NCI-H524 treated with DMSO at 0.1 percent for 48 hours (cell line): ENCODE measurements at regions not wholly inside any gene's neighbourhood (a gene's known extent, or its start where the extent isn't known, plus 50 kb on each side); places are given as distances from the start of the nearest gene placed in this dataset.
"Not testable (repeated sequence)": the region's sequence is repeated elsewhere in the genome, so short reads cannot be mapped to it uniquely, and the experiment has no call there.

Experiments
- DNase-seq: peaks from one replicate; lab custom pipeline; 2025; lab: John Stamatoyannopoulos, UW

DNA sequence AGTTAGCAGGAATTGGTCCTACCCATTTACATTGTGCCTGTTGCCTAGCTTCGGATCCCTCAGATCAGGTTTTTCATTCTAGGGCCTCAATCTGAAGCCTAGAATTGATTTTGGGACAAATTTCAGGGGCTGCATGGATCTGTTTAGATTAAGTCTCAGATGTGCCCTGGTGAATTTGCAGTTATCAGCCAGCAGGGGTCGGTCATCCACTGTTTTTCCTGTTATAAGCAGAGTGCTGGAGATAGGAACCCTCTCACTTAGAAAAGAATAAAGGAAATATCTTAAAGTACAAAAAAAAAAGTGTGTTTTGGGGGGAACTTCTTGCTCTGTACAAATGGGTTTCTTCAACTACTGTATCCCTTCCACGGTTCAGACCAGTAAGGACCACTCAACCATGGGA lies 212.5 kb downstream of the BCHE start:
- no peak for DNase-seq

DNA sequence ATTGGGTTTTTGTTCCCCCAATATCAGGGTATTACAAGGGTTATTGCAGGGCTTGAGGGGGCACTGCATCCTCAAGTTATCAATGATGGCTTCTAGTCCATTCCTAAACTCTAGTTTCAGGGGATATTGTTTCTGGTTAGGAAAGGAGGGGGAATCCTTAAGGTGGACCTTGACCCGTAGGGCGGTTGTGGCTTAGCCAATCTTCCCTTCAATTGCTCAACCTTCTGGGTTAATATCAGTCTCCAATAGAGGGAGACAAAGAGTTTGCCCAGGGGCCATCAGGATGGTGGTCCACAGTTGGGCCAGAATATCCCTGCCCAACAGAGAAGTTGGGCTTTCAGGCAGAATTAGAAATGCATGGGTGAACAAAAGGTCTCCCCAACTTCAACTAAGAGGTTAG lies 214.9 kb downstream of the BCHE start:
- no peak for DNase-seq

DNA sequence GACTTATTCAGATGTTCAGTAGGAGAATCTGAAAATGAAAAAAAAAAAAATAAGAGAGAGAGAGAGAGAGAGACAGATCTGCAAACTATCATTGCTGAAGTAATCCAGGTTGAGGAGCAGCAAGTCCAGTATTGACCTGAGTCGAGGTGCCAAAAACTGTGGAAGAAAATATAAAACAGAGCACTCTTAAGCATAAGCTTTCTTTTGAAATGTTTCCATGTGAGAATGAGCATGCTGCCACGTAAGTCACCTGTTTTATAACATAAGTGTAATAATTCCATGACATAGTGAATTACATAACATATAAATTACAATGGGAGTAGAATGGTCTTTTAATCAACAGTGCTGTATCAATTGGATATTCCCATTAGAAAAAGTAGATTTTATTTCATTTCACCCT lies 218.2 kb downstream of the BCHE start:
- no peak for DNase-seq

DNA sequence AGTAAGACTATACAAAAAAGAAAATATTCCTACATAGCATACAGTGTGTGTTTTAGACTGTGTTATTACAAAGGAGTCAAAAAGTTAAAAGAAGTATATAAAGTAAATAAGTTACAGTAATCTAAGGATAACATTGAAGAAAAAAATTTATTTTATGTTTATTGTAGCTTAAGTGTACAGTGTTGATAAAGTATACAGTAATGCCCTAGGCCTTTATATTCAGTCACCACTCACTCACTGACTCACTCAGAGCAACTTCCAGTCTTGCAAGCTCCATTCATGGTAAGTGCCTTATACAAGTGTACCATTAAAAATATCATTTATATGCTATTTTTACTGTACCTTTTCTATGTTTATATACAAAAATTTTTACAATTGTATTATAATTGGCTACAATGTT lies 220.1 kb downstream of the BCHE start:
- DNase-seq, result no peak

DNA sequence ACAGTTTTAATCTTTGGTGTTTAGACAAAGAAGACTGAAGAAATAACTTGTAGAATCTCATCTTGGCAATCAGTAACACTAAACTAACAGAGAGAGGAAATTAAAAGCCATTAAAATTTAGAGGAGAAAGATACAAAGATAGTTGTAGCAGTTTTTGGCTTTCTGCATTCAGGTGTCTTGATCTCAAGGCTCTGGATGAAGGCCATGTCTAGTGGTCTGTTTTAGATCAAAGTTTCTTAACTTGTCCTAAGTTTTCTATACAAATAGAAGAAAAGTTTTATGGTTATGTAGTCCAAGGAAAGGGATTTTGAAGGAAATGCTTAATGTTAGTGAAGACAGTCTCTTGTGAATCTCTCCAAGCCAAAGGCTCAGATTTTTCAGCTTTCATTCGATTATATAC lies 222.9 kb downstream of the BCHE start:
- no peak for DNase-seq

DNA sequence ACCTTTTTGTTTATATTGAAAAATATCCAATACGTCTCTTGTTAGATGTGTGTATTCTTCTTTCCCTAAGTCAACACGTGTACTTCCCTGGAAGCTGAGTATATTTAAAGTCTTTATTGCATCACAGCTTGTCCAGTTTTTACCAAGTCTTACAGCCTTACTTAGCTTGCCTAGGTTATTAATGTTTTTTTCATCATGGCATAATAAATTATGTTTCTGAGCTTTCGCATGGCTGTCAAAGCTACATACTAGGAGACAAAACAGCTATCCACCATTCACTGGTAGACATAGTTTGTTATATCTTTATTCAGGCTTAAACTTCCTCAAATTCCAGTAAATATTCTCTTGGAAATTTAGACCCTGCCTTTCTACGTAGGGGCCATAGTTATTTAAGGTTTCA lies 224.2 kb downstream of the BCHE start:
- no peak for DNase-seq

DNA sequence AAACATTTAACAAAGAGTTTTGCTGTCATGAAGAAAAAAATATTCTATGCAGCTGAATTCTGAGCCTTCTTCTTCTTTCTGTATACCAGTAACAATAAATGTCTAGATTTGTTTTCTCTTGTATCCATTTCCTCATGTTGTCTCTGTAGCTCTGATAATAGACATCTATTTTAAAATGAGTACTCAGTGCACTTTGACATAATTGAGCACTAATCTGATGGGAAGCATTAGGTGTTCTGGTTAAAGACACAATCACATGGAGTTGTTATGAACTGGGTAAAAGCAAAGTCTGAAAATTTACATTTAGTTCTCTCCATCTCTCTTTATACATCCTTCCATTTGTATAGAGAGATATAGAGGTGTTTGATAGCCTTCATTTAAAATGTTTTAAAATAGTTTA lies 230.0 kb downstream of the BCHE start:
- DNase-seq, result no peak

DNA sequence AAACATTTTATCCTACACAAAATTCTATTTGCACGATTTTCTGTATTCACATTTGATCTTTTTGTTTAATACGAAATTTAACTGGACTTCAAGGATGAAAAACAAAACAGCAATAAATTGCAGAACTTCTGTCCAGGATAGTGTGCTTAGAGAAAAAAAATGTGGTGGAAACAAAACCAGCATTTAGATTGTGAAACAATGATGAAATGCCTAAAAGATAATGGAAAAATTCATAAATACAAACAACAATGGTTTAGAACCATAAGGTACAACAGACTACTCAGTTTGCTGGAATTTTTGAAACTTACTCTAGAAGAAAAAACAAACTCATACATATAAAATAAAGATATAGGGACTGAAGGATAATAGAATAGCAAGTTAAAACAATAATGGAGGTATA lies 234.0 kb downstream of the BCHE start:
- DNase-seq, result no peak

DNA sequence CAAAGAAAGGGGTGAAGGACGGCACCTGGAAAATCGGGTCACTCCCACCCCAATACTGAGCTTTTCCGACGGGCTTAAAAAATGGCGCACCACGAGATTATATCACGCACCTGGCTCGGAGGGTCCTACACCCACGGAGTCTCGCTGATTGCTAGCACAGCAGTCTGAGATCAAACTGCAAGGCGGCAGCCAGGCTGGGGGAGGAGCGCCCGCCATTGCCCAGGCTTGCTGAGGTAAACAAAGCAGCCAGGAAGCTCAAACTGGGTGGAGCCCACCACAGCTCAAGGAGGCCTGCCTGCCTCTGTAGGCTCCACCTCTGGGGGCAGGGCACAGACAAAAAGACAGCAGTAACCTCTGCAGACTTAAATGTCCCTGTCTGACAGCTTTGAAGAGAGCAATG lies 264.7 kb downstream of the BCHE start:
- DNase-seq, result not testable (repeated sequence)

DNA sequence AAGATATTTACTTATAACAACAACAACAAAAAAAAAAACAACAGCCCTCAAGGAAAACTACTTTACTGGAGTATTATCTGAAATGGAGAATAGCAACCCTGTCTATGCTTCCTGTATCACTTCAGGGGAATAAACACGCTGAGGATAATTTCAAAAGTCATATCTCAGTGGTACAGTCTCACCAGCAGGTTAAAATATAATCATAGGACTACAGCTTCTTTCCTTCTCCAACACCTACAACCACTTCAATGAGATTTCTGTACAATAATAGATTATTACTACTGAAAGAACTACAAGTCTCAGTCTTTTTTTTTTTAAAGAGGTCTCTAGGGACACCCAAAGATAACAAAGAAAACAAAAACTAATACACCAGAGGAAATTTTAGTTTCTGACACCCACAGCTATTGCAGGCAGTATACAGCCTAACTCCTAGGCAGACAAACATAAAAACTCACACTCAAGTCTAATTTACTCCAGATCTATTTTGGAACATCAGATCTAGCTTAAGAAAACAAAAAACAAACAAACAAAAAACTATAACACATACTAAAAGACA lies 268.2 kb downstream of the BCHE start:
- DNase-seq, result no peak

DNA sequence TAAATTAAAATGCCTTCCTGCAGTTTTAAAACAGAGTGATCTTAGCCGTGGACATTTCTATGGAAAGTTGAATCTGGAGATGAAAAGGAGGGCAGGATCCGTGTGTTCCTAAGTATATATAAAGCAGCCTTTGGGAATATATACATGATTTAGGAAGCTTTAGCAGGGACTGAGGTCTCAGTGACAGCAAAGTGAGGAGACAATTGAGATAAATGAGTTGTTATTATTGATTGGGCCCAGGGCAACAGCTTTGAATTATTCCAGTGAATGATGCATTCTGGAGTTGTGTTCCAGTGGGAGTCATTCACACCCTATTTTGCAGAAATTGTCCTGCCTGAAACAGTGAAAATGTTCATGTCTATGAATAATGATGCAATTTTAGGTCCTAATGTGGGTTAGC lies 281.4 kb downstream of the BCHE start:
- DNase-seq, result no peak

DNA sequence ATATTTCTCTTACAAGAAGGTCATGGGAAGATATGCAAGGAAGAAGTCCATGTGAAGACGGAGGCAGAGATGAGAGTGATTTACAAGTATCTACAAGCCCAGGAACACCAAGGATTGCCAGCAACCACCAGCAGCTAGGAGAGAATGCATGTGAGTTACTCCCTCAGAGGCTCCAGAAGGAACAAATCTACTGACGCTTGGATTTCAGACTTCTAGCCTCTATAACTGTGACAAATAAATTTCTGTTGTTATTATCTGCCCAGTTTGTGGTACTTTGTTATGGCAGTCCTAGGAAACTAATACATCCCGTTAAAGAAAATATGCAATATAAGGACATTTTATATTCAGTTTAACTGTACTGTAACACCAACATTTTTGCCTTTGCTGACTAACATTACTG lies 283.9 kb downstream of the BCHE start:
- no peak for DNase-seq

DNA sequence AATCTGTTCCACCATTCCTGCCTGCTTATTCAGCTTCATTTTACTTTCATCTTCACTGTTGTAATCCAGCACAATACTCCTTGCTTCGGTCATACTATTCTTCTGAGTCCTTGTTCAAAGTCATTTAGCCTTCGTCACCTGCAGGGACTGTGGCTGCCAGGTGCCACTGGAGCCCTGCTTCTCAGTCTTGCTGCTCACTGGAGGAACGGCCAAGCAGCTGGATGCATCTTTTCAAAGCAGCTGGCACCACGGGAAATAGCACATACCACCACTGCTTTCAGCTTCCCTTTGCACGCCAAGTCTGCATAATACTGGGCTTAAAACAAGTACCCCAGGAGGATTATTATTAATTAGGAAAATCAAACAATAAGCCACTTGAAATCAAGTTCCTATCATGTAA lies 287.6 kb downstream of the BCHE start:
- DNase-seq, result peak; percentile 39

DNA sequence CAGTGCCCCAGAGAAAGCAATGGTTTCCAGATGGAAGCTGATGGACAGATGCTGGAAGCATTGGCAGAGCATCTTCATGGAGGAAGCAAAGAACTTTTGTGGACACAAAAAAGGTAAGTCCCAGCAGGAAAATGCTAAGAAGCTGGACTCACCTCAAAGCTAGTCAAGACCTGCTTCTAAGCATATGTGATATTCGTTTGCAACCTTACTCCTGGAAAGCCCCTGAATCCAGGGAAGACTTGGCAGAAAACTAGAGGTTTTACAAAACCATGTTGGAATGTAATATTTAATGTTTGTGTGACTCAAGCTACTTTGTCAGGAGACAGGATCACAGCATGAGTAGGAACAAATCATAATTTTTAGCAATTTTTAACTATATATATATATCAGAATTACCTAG lies 288.2 kb downstream of the BCHE start:
- no peak for DNase-seq

DNA sequence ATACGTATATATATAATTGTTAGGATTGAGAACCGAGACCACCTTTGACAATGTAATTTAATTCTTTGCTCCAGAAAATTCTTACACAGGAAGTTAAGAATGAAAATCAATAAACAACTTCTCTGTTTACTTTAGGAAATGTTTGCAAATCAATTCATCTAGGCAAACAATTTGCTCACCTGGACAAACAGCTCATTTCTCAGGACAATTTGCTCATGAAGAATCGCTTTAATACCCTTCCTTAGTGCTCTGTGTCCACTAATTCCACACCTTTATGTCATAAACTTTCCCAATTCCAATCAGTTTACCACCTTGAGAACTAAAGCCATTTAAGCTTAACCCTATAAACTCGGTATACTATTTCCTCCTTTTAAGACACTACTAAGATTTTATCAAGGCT lies 292.2 kb downstream of the BCHE start:
- DNase-seq, result no peak

DNA sequence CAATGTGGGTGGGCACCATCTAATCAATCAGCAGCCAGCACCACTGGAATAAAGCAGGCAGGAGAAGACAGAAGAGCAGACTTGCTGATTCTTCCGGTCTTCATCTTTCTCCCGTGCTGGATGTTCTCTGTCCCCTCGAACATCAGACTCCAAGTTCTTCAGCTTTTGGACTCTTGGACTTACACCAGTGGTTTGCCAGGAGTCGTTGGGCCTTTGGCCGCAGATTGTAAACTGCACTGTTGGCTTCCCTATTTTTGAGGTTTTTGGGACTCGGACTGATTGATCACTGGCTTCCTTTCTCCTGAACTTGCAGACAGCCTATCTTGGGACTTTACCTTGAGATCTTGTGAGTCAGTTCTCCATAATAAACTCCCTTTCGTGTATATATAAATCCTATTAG lies 292.8 kb downstream of the BCHE start:
- DNase-seq, result no peak

DNA sequence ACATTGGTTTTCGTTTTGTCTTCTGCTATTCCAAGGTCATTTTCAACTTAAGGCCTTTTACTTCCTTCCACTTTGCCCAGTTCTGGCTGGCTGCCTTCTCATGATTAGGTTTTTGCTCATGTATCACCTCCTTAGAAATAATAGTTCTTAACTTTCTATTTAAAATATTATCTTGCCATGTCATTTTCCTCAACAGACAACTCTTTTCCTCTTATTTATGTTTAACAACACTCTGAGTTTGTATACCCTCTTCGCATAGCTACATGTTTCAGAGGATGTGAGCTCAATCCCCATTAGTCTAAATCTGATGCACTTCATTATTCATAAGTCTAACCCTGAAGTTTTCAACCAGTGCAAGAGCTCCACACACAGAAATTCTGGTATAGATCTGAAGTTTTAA lies 299.1 kb downstream of the BCHE start:
- no peak for DNase-seq

DNA sequence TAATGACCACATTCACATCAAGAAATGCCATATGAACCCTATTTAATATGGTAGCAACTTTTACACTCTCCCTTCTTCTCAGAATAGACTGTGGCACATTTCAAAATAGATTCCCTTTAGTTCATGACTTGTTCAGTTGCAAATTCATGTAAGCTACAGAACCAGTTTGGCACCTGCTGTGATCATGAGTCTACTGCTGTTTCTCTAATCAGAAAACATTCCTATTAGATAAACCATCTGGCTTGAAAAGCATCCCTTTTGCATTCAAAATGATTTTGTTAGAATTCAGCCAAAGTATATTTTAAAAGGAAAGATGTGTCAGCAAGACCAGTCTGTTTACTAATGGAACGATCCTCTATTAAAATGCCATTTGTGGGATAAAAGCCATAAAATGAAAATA lies 304.4 kb downstream of the BCHE start:
- no peak for DNase-seq

DNA sequence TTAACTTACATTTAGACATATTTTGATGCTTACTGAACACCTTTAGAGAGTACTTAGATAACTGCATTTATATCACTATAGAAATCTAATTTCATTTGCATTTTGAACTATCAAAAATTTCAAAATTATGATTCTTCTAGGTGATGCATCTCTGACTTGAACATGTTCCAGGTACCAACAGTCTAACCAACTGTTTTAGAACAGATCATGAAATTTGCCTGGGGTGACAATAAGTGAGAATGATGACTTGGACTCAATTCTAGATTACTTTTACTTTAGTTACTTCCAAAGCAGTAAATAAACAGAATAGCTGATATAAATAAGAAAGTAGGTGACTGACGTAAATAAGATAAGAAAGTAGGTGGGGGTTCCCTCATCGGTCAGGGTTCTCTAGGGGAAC lies 307.8 kb downstream of the BCHE start:
- no peak for DNase-seq

DNA sequence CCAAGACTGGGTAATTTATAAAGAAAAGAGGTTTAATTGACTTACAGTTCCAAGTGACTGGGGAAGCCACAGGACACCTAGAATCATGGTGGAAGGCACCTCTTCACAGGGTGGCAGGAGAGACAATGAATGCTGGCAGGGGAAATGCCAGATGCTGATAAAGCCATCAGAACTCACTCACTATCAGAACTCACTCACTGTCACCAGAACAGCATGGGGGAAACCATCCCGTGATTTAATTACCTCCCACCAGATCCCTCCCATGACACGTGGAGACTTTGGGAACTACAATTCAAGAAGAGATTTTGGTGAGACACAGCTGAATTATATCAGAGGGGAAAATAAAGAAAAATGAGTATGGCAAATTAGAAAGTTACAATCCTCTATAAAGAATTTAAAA lies 310.9 kb downstream of the BCHE start:
- no peak for DNase-seq

DNA sequence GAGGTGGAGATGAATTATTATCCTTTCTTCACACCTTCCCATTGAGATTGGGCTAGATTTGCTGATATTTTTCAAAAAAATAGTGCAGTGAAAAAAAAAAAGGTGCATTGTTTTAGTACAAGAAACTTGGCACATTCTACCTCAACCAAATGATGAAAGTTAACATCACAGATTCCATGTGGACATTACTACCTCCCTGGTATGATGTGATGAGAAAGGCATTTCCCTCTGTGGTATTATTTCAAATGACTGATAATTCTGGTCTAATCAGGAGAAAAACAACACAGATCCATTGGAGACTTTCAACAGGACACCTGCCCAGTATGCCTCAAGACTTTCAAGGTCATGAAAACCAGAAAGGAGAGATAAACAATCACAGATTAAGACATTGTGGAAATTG lies 313.4 kb downstream of the BCHE start:
- no peak for DNase-seq

DNA sequence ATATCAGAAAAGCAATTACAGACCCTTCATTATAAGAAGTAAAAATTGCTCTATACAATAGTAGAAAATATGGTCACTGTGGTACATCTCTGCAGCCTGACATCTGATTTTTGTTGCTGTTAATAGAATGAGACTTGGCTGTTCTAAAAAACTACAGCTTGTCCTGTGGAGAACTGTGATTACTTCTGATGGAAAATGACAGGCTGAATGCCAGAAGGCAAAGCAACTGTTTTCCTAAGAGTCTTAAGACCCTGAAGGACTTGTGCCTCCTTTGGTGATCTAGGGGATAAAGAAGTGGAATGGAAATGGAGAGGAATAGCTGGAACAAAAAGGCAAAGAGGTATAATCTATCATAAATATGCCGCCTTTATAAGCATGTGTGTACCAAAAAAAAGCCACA lies 314.8 kb downstream of the BCHE start:
- peak; percentile 48 for DNase-seq

DNA sequence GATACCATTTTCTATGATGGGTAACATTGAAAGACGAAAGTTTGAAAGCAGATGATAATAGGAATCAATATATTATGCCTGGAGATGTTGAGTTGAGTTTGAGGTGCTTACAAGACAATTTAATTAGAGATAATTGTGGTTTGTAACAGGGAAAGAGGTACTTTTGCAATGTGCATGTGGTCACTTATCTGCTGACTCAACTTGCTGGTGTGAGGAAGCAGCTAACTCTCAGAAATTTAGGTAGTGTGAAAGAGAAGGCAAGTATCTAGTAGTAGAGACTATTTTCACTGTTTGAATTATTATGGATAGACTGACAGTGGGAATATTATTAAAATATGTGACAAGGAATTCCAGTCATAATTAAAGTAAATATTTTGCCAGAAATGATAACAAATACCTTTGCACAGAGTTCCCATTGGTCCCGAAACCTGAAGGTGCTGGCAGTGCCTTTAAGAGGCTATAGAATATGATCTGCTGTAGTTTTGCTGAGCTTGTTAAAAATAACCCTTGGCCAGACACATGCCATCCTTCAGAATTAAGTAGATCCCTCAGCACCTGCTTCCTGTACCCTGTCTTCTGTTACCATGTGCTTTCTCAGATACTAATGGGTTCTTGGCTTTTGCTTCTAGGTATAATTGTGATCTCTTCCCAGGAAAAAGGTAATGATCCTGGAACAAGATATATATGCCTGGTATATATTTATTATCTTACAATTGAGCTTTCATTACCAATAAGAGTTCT lies 315.9 kb downstream of the BCHE start:
- DNase-seq, result peak; percentile 45

DNA sequence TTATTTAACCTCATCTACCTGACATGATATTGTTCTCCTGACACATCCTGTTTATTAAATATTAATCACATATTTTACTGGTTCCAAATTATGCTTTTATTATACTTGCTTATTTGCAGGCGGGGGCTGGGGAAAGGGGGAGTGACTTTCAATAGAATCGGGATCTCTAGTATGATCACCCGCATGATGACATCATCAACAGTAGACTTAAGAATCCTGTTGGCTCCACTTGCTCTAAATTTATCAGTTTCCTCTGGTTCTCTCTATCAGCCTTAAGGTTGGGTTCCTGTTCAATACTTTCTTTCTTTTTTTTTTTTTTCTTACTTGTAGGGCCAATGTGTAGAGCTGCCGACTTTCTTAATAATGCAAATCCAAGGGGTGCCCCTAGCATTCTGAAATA lies 317.5 kb downstream of the BCHE start:
- DNase-seq, result no peak
